ENCODE measurements at regions not wholly inside any gene's neighbourhood (a gene's known extent, or its start where the extent isn't known, plus 50 kb on each side); places are given as distances from the start of the nearest gene placed in this dataset.
"Not testable (repeated sequence)": the region's sequence is repeated elsewhere in the genome, so short reads cannot be mapped to it uniquely, and the experiment has no call there.

DNA sequence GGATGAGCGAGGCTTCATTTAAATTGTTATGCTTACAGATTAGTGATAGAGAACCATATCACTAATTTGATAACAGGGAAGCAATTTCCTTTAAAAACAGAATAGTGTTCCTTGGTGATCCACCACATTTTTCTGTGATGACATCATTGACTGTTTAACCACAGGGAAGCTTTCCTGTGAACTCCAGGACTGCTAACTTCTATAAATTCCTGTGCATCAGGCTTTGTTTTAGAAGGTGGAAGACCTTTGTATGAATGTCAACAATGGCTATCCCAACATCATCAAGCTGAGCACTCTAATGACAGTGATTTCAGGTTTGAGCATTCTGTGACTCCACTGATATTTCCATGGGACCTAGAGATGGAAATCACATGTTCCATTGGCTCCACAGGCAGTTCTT lies 177.1 kb downstream of the RMST start:
- no peak for DNase-seq (ENCODE audit: low spot score)
- TF ChIP-seq, protein P1, sequence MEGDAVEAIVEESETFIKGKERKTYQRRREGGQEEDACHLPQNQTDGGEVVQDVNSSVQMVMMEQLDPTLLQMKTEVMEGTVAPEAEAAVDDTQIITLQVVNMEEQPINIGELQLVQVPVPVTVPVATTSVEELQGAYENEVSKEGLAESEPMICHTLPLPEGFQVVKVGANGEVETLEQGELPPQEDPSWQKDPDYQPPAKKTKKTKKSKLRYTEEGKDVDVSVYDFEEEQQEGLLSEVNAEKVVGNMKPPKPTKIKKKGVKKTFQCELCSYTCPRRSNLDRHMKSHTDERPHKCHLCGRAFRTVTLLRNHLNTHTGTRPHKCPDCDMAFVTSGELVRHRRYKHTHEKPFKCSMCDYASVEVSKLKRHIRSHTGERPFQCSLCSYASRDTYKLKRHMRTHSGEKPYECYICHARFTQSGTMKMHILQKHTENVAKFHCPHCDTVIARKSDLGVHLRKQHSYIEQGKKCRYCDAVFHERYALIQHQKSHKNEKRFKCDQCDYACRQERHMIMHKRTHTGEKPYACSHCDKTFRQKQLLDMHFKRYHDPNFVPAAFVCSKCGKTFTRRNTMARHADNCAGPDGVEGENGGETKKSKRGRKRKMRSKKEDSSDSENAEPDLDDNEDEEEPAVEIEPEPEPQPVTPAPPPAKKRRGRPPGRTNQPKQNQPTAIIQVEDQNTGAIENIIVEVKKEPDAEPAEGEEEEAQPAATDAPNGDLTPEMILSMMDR (IDR thresholded peaks at IDR 0.05; ENCODE audit: extremely low read depth, missing control alignments), result no peak

DNA sequence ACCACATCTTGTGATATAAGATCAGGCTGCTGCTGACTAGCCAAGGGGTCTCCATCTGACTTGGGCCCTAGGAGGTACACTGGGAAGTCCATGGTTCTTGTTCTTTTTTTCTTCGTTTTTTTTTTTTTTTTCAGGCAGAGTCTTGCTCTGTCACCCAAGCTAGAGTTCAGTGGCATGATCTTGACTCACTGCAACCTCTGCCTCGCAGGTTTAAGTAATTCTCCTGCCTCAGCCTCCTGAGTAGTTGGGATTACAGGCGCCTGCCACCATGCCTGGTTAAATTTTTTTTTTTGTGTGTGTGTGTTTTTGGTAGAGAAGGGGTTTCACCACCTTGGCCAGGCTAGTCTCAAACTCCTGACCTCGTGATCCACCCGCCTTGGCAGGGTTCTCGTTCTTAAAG lies 178.2 kb downstream of the RMST start:
- TF ChIP-seq, protein P1 (IDR thresholded peaks at IDR 0.05; ENCODE audit: extremely low read depth, missing control alignments), result no peak
- no peak for DNase-seq (ENCODE audit: low spot score)

DNA sequence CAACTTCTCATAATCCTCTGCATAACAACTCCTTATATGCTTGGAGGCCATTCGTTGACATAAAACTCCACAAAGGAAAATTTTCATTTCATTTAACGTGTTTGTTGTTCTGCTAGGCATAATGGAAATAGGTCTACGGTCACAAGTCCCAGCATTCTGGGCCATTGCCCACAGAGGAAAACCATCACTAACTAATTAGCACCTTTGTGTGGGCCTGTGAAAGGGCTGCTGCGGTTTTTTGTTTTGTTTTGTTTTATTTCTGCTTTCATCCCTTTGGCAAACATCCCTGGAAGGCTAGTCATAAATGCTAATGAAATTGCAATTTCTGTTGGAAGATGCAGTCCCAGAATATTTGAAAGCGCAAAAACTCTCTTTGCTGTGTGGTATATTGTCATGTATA lies 180.3 kb downstream of the RMST start:
- no peak for DNase-seq (ENCODE audit: low spot score)
- TF ChIP-seq, protein P1 (IDR thresholded peaks at IDR 0.05; ENCODE audit: extremely low read depth, missing control alignments), result no peak

DNA sequence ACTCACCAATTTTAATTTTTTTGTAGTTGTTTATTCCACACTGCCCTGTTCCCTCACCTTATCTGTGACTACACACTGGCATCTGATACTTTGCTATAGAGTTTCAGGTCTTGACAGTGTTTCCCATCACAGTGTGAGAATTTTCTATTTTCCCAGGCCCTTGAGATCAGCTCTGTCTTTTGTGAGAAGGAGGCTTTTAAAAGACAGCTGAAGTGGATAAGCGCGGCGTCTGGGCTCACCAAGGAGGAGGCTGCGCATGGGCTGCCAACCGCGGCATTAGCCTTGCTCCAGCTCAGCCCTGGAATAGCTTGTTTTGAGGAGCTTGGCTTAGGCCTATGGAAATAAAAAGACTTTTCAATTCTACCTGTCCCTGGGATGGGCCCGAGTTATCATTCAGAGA lies 181.3 kb downstream of the RMST start:
- DNase-seq (ENCODE audit: low spot score), result no peak
- TF ChIP-seq, protein P1 (IDR thresholded peaks at IDR 0.05; ENCODE audit: extremely low read depth, missing control alignments), result no peak

DNA sequence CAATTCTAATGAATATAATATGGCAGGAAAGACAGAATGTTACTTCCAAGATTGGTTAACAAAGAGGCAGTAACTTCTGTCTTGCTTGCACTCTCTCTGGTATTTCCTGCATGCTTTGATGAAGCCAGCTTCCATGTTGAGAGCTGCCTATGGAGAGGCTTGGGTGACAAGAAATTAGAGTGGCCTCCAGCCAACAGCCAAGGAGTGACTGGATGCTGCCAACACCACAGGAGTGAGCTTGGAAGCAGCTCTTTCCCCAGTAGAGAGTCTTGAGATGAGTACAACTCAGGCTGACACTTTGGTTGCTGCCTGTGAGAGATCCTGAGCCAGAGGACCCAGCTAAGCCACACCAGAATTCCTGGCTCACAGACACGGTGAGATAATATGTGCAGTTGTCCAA lies 183.1 kb downstream of the RMST start:
- DNase-seq (ENCODE audit: low spot score), result no peak
- TF ChIP-seq, protein P1 (IDR thresholded peaks at IDR 0.05; ENCODE audit: extremely low read depth, missing control alignments), result no peak

DNA sequence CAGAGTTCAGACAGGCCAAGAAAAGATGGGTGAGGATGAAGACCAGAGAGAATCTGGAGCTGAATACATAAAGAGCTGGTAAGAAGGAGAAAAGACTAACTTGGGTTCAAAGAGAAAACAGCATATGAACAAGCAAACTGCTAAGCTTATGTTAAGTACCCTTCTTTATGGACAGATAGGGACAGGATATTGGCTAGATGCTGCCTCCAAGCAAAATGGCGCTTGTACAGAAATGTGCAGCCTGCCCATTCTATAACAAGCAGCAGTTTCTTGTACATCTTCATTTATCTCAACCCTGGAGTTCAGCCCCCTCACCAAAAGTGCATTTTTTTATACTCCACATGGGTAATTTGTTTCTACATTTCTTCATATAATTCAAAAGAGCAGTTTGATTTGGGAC lies 184.5 kb downstream of the RMST start:
- TF ChIP-seq, protein P1 (IDR thresholded peaks at IDR 0.05; ENCODE audit: extremely low read depth, missing control alignments), result no peak
- no peak for DNase-seq (ENCODE audit: low spot score)

DNA sequence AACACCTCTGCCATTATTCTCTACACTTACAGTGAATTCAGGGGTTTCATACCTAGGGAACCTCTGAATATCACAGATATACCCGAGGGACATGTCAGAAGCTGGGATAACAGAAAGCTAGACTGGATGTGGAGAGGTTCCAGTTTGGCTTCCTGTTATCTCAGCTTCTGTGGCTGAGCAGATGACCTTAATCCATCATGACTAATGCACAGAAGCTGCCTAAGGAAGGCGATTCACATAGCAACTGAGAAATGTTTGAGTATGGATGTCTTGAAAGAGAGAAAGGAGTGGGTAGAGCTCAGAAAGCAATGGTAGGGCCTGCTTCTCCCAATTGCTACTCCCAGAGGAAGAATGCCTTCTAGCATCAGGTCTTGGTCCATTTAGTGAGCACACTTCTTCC lies 187.6 kb downstream of the RMST start:
- TF ChIP-seq, protein P1 (IDR thresholded peaks at IDR 0.05; ENCODE audit: extremely low read depth, missing control alignments), result no peak

DNA sequence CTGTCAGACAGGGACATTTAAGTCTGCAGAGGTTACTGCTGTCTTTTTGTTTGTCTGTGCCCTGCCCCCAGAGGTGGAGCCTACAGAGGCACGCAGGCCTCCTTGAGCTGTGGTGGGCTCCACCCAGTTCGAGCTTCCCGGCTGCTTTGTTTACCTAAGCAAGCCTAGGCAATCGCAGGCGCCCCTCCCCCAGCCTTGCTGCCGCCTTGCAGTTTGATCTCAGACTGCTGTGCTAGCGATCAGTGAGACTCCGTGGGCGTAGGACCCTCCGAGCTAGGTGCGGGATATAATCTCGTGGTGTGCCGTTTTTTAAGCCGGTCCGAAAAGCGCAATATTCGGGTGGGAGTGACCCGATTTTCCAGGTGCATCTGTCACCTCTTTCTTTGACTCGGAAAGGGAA lies 193.9 kb downstream of the RMST start:
- DNase-seq (ENCODE audit: low spot score), result not testable (repeated sequence)

More for the DNA sequence above, 187.6 kb downstream of the RMST start:
- no peak for DNase-seq (ENCODE audit: low spot score)
